ENCODE measurements at regions not wholly inside any gene's neighbourhood (a gene's known extent, or its start where the extent isn't known, plus 50 kb on each side); places are given as distances from the start of the nearest gene placed in this dataset.
"Not testable (repeated sequence)": the region's sequence is repeated elsewhere in the genome, so short reads cannot be mapped to it uniquely, and the experiment has no call there.

DNA sequence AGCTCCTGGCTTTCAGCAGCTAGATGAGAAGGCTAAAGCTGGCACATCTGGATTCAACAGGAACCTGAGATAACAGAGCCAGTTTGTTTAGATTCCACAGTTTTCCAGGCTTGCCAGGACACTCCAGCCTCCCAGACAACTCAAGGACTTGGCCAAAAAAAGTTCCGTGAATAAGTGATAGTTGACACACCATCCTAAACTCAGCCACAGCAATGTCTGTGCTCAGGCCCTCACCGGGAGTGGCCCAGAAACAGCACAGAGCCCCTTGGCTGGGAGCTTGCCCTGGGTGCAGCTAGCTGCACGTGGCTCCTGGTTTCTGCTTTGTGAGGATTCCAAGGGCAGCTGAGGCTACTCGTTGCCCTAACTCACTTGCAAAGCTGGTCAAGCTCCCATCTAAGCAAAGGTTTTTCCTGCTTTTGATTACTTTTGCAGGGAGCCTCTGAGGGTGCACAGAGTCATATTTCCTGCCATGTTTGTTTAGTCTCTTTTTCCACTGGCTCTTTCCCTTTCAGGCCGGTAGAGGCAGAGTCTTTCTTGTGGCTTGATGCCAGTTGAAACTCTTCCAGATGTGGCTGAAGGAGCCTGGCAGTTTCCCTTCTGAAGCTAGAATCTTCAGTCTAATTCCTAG is 118.3 kb upstream of the ECI2 start:
- peaks cover 2% of the 10 kb centered on the region for H3K27me3 Mint-ChIP-seq (ENCODE audit: low read depth)

DNA sequence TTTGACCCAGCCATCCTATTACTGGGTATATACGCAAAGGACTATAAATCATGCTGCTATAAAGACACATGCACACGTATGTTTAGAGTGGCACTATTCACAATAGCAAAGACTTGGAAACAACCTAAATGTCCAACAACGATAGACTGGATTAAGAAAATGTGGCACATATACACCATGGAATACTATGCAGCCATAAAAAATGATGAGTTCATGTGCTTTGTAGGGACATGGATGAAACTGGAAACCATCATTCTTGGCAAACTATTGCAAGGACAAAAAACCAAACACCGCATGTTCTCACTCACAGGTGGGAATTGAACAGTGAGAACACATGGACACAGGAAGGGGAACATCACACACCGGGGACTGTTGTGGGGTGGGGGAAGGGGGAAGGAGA is 117.1 kb upstream of the ECI2 start:
- POLR2A ChIA-PET; H3K4me3 Mint-ChIP-seq; H3K27me3 Mint-ChIP-seq (ENCODE audit: low read depth); H3K9me3 Mint-ChIP-seq (ENCODE audit: insufficient read depth); H3K36me3 Mint-ChIP-seq (ENCODE audit: low read depth); H3K27ac Mint-ChIP-seq; H3K4me1 Mint-ChIP-seq (ENCODE audit: low read depth); ATAC-seq; CTCF ChIA-PET; DNase-seq: not testable (repeated sequence)

More for the DNA sequence above, 118.3 kb upstream of the ECI2 start:
- ATAC-seq (no peak), DNase-seq (no peak)
- Mint-ChIP-seq H3K9me3 (ENCODE audit: insufficient read depth) (no peaks in the 10 kb centered on the region), H3K27ac (no peak overlapping the region), H3K36me3 (ENCODE audit: low read depth) (no peaks in the 10 kb centered on the region), H3K4me3 (no peak overlapping the region), H3K4me1 (ENCODE audit: low read depth) (no peaks in the 10 kb centered on the region)
- ChIA-PET POLR2A (interaction anchor here (0.5 kb wide), 1 partner anchor 324 kb away, joined by 6 read pairs; no protein-coding TSS in a partner anchor), CTCF (no interaction called here)

DNA sequence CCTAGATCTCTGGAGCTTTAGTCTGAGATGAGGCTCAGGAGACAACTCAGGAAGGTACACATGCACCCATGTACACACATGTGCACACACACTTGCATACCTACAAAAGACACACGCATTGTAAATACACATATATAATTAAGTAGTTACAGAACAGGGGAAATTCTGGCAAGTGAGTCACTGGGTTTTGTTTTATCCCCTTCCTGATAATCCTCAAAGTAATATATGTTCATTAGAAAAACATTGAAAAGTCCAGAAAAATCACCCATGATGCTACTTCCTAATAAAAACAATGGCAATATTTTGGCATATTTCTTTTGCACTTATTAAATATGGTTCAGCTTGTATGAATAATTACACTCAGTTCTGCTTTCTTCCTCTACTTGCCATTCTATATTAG is 115.3 kb upstream of the ECI2 start:
- H3K4me3 Mint-ChIP-seq: no peak overlapping the region
- H3K27me3 Mint-ChIP-seq (ENCODE audit: low read depth): peaks cover 2% of the 10 kb centered on the region
- ChIA-PET POLR2A (no interaction called here), CTCF (no interaction called here)
- peaks cover 7% of the 10 kb centered on the region for H3K9me3 Mint-ChIP-seq (ENCODE audit: insufficient read depth)
- ATAC-seq (no peak), DNase-seq (no peak)
- H3K4me1 Mint-ChIP-seq (ENCODE audit: low read depth): no peaks in the 10 kb centered on the region
- no peaks in the 10 kb centered on the region for H3K36me3 Mint-ChIP-seq (ENCODE audit: low read depth)
- H3K27ac Mint-ChIP-seq: no peak overlapping the region

DNA sequence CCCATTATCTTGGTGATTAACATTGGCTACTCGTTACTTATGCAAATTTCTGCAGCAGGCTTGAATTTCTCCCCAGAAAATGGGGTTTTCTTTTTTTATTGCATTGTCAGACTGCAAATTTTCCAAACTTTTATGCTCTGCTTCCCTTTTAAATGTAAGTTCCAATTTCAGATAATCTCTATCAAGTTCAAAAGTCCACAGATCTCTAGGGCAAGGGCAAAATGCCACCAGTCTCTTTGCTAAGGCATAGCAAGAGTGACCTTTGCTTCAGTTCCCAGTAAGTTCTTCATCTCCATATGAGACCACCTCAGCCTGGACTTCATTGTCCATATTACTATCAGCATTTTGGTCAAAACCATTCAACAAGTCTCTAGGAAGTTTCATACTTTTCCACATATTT is 108.5 kb upstream of the ECI2 start:
- H3K27me3 Mint-ChIP-seq (ENCODE audit: low read depth); DNase-seq; H3K36me3 Mint-ChIP-seq (ENCODE audit: low read depth); H3K27ac Mint-ChIP-seq; H3K4me3 Mint-ChIP-seq; ATAC-seq; POLR2A ChIA-PET; H3K4me1 Mint-ChIP-seq (ENCODE audit: low read depth); CTCF ChIA-PET: not testable (repeated sequence)
- peaks cover 18% of the 10 kb centered on the region for H3K9me3 Mint-ChIP-seq (ENCODE audit: insufficient read depth)

DNA sequence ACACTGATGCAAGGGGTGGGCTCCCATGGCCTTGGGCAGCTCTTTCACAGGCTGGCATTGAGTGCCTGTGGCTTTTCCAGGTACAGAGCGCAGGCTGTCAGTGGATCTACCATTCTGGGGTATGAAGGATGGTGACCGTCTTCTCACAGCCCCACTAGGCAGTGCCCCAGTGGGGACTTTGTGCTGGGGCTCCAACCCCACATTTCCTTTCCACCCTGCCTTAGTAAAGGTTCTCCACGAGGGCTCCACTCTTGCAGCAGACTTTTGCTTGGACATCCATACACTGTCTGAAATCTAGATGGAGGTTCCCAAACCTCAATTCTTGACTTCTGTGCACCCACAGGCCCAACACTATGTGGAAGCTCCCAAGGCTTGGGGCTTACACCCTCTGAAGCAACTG is 107.9 kb upstream of the ECI2 start:
- DNase-seq: no peak
- no peak overlapping the region for H3K27ac Mint-ChIP-seq
- H3K4me1 Mint-ChIP-seq (ENCODE audit: low read depth): no peaks in the 10 kb centered on the region
- peaks cover 13% of the 10 kb centered on the region for H3K9me3 Mint-ChIP-seq (ENCODE audit: insufficient read depth)
- POLR2A ChIA-PET: no interaction called here
- no peaks in the 10 kb centered on the region for H3K36me3 Mint-ChIP-seq (ENCODE audit: low read depth)
- peaks cover 4% of the 10 kb centered on the region for H3K27me3 Mint-ChIP-seq (ENCODE audit: low read depth)
- ATAC-seq: no peak
- H3K4me3 Mint-ChIP-seq: no peak overlapping the region
- CTCF ChIA-PET: no interaction called here

DNA sequence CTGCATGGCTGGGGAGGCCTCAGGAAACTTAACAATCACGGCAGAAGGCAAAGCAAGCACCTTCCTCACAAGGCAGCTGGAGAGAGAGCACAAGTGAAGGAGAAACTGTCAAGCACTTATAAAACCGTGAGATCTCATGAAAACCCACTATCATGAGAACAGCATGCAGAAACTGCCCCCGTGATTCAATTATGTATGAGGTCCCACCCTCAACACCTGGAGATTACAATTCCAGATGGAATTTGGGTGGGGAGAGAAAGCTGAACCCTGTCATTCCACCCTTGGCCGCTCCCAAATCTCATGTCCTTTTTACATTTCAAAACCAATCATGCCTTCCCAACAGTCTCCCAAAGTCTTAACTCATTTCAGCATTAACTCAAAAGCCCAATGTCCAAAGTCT is 107.2 kb upstream of the ECI2 start:
- Mint-ChIP-seq H3K4me3 (no peak overlapping the region), H3K27ac (no peak overlapping the region)

DNA sequence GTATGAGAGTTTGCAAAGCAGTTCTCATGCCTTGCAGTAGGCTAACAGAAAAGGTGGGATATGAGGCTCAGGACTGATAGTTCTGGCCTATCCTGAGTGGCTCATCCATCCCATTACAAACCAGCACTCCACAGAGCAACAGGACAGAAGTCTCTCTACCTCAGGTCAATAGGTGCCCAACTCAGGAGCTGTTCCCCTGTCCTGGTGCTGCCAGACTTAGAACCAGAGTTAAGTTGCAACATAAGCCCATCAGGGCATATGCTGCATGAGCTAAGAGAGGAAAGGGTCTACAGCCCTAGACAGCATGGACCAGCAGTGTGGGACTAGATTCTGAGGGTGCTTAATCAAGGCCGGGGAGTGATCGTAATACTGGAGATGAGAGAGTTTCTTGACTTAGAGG is 104.8 kb upstream of the ECI2 start:
- peaks cover 11% of the 10 kb centered on the region for H3K9me3 Mint-ChIP-seq (ENCODE audit: insufficient read depth)
- no peak for ATAC-seq
- POLR2A ChIA-PET: no interaction called here

More for the DNA sequence above, 107.2 kb upstream of the ECI2 start:
- peaks cover 11% of the 10 kb centered on the region for H3K9me3 Mint-ChIP-seq (ENCODE audit: insufficient read depth)
- H3K36me3 Mint-ChIP-seq (ENCODE audit: low read depth): no peaks in the 10 kb centered on the region
- no peaks in the 10 kb centered on the region for H3K4me1 Mint-ChIP-seq (ENCODE audit: low read depth)
- ATAC-seq (no peak), DNase-seq (no peak)
- H3K27me3 Mint-ChIP-seq (ENCODE audit: low read depth): peaks cover 4% of the 10 kb centered on the region
- ChIA-PET CTCF (no interaction called here), POLR2A (no interaction called here)

DNA sequence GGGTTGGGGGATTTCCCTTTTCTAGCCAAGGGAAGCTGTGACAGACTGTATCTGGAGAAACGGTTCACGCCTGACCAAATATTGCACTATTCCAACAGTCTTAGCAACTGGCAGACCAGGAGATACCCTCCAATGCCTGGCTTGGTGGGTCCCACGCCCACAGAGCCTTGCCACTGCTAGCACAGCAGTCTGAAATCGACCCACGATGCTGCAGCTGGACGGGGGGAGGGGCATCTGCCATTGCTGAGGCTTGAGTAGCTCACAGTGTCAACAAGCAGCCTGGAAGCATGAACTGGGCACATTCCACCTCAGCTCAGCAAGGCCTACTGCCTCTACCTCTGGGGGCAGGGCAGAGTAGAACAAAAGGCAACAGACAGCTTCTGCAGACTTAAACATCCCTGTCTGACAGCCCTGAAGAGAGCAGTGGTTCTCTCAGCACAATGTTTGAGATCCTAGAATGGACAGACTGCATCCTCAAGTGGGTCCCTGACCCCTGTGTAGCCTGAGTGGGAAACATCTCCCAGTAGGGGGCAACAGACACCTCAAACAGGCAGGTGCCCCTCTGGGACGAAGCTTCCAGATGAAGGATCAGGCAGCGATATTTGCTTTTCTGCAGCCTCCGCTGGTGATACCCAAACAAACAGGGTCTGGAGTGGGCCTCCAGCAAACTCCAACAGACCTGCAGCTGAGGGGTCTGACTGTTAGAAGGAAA is 89.9 kb upstream of the ECI2 start:
- no peaks in the 10 kb centered on the region for H3K9me3 Mint-ChIP-seq (ENCODE audit: insufficient read depth)
- ATAC-seq (no peak), DNase-seq (no peak)
- no peak overlapping the region for H3K27ac Mint-ChIP-seq
- H3K36me3 Mint-ChIP-seq (ENCODE audit: low read depth): no peaks in the 10 kb centered on the region
- ChIA-PET CTCF (no interaction called here), POLR2A (no interaction called here)
- H3K27me3 Mint-ChIP-seq (ENCODE audit: low read depth): peaks cover 2% of the 10 kb centered on the region
- H3K4me3 Mint-ChIP-seq: no peak overlapping the region
- H3K4me1 Mint-ChIP-seq (ENCODE audit: low read depth): no peaks in the 10 kb centered on the region

More for the DNA sequence above, 104.8 kb upstream of the ECI2 start:
- CTCF ChIA-PET: no interaction called here
- Mint-ChIP-seq H3K27ac (no peak overlapping the region), H3K27me3 (ENCODE audit: low read depth) (peaks cover 4% of the 10 kb centered on the region), H3K36me3 (ENCODE audit: low read depth) (no peaks in the 10 kb centered on the region), H3K4me3 (no peak overlapping the region), H3K4me1 (ENCODE audit: low read depth) (no peaks in the 10 kb centered on the region)
- DNase-seq: no peak

DNA sequence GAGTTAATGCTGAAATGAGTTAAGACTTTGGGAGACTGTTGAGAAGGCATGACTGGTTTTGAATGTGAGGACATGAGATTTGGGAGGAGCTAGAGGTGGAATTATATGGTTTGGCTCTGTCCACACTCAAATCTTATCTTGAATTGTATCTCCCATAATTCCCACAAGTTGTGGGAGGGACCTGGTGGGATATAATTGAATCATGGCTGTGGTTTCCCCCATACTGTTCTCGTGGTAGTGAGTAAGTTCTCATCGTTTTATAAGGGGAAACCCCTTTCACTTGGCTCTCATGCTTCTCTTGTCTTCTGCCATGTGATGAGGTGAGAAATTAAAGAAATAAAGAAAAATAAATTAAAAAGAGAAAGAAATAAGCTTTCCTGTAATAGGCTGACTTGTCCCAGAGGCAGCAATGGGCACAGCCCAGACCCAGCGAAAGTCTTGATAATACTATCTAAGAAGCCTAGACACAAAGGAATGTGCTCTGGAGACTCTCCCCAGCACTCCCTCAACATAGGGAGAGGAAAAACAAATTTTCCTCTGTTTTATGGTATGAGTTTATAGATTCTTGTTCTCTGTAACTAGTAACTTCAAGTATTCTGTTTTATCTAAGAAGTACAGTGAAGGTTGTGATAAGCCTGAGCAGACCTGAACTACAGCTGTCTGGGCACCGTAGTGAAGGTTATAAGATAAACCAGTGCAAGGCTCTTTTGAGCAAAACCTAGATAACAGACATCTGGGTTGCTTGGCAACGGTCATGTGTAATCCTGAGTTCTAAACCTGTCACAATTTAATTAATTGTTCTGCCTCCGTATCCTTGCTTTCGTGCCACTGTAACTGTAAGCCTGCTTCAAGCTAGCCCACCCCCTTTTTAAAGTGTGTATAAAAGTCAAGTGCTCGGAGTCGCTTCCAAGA is 88.9 kb upstream of the ECI2 start:
- DNase-seq (no peak), ATAC-seq (no peak)
- H3K4me3 Mint-ChIP-seq: no peak overlapping the region

DNA sequence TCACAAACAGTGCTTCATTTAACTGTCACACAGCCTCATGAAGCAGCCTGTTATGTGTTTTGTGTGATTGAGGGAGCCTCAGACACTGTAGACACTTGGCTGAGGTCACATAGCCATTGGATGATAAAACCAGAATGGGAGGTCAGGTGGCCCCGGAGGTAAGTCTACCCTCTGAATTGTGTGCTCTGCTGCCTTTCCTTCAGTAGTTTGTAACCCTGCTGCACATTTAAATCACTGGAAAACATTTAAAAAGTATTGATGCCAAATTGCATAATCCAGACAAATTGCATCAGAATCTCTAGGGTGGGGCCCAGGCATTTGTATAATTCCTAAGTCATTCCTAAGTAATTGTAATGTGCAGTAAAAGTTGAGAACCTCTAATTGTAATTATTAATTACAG is 85.2 kb upstream of the ECI2 start:
- Mint-ChIP-seq H3K36me3 (ENCODE audit: low read depth) (no peaks in the 10 kb centered on the region), H3K4me3 (no peak overlapping the region), H3K9me3 (ENCODE audit: insufficient read depth) (no peaks in the 10 kb centered on the region), H3K4me1 (ENCODE audit: low read depth) (no peaks in the 10 kb centered on the region), H3K27me3 (ENCODE audit: low read depth) (peaks cover 7% of the 10 kb centered on the region), H3K27ac (no peak overlapping the region)
- DNase-seq: no peak
- ChIA-PET POLR2A (no interaction called here), CTCF (no interaction called here)
- ATAC-seq: no peak

More for the DNA sequence above, 88.9 kb upstream of the ECI2 start:
- CTCF ChIA-PET: interaction anchor here (0.7 kb wide), 1 partner anchor 14 kb away, joined by 3 read pairs; no protein-coding TSS in a partner anchor
- no peaks in the 10 kb centered on the region for H3K9me3 Mint-ChIP-seq (ENCODE audit: insufficient read depth)
- H3K27ac Mint-ChIP-seq: no peak overlapping the region
- peaks cover 3% of the 10 kb centered on the region for H3K27me3 Mint-ChIP-seq (ENCODE audit: low read depth)
- H3K36me3 Mint-ChIP-seq (ENCODE audit: low read depth): no peaks in the 10 kb centered on the region
- H3K4me1 Mint-ChIP-seq (ENCODE audit: low read depth): no peaks in the 10 kb centered on the region
- POLR2A ChIA-PET: no interaction called here

DNA sequence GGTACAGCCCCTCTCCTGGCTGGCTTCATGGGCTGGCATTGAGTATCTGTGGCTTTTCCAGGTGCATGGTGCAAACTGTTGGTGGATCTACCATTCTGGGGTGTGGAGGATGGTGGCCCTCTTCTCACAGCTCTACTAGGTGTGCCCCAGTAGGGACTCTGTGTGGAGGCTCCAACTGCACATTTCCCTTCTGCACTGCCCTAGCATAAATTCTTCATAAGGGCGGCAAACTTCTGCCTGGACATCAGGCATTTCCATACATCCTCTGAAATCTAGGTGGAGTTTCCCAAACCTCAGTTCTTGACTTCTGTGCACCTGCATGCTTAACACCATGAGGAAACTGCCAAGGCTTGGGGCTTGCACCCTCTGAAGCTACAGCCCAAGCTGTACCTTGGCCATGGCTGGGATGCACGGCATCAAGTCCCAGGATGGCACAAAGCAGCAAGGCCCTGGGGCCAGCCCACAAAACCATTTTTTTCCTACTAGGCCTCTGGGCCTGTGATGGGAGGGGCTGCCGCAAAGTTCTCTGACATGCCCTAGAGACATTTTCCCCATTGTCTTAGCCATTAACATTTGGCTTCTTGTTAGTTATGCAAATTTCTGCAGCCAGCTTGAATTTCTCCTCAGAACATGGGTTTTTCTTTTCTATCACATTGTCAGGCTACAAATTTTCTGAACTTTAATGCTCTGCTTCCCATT is 83.4 kb upstream of the ECI2 start:
- CTCF ChIA-PET; H3K4me1 Mint-ChIP-seq (ENCODE audit: low read depth); ATAC-seq; H3K4me3 Mint-ChIP-seq; H3K36me3 Mint-ChIP-seq (ENCODE audit: low read depth); DNase-seq; H3K9me3 Mint-ChIP-seq (ENCODE audit: insufficient read depth); POLR2A ChIA-PET; H3K27ac Mint-ChIP-seq: not testable (repeated sequence)
- H3K27me3 Mint-ChIP-seq (ENCODE audit: low read depth): peaks cover 11% of the 10 kb centered on the region

DNA sequence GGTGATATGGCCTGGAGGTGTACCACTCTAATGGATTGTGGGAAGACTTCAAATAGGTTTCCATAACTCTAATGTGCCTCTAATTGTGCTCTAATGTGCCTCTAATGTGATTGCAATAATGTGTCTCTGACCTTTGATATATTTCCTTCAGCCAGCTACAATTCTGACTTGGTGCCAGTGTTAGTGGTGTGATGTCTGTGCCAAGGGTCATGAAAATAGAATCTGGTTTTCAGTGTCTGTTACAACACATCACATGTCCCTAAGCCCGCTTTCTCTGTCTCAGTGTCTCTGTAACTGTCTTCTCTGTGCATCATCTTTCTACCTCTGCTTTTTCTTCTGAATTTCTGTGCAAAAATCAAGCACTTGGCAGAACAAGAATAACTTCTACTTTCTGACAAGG is 77.2 kb upstream of the ECI2 start:
- POLR2A ChIA-PET: no interaction called here
- Mint-ChIP-seq H3K9me3 (ENCODE audit: insufficient read depth) (peaks cover 4% of the 10 kb centered on the region), H3K4me1 (ENCODE audit: low read depth) (peaks cover 12% of the 10 kb centered on the region), H3K36me3 (ENCODE audit: low read depth) (no peaks in the 10 kb centered on the region), H3K4me3 (no peak overlapping the region), H3K27me3 (ENCODE audit: low read depth) (peaks cover 6% of the 10 kb centered on the region), H3K27ac (no peak overlapping the region)
- CTCF ChIA-PET: no interaction called here
- DNase-seq (no peak), ATAC-seq (no peak)
